ENCODE measurements at regions not wholly inside any gene's neighbourhood (a gene's known extent, or its start where the extent isn't known, plus 50 kb on each side); places are given as distances from the start of the nearest gene placed in this dataset.
A peak's percentile ranks its signal among the peaks of the same experiment; 100 is the strongest.

- DNase-seq: no peak
- no peak for ATAC-seq
- Histone ChIP-seq H3K4me3 (no peak overlapping the region), H3K9me3 (no peaks in the 10 kb centered on the region), H3K36me3 (ENCODE audit: insufficient read depth in 1 of 2, low read depth in 1 of 2) (no peaks in the 10 kb centered on the region), H3K4me1 (peaks cover 12% of the 10 kb centered on the region), H3K27ac (no peak overlapping the region), H3K27me3 (ENCODE audit: insufficient read depth in 3 of 3, low read length in 2 of 3) (no peaks in the 10 kb centered on the region)
- intact Hi-C loops (cut with DNase I): no loop called here
- WGBS, 3 donors: 35 to 93% (median 86%) methylated on average over 2 of the region's 2 CpGs
- TF ChIP-seq CTCF (IDR thresholded peaks at IDR 0.05): no peak
Measured at GRCh38 chr2:41886145-41886664, 161.6 kb upstream of the PKDCC start.

- no peak overlapping the region for H3K27ac ChIP-seq
- peaks cover 12% of the 10 kb centered on the region for H3K4me1 ChIP-seq
- no peak overlapping the region for H3K4me3 ChIP-seq
- no peaks in the 10 kb centered on the region for H3K27me3 ChIP-seq (ENCODE audit: insufficient read depth in 3 of 3, low read length in 2 of 3)
- 15 to 38% (median 21%) methylated on average over 2 of the region's 2 CpGs for WGBS, 3 donors
- no peaks in the 10 kb centered on the region for H3K36me3 ChIP-seq (ENCODE audit: insufficient read depth in 1 of 2, low read depth in 1 of 2)
- intact Hi-C loops (cut with DNase I): no loop called here
- no peak for TF ChIP-seq CTCF (IDR thresholded peaks at IDR 0.05)
- H3K9me3 ChIP-seq: no peaks in the 10 kb centered on the region
- peak in 1 of 4 donors; percentile 43 for ATAC-seq
- DNase-seq: no peak
Measured at GRCh38 chr2:41886757-41887156, 161.1 kb upstream of the PKDCC start.

GRCh38 chr2:41890341-41890740 is 157.5 kb upstream of the PKDCC start:
- Histone ChIP-seq H3K27me3 (ENCODE audit: insufficient read depth in 3 of 3, low read length in 2 of 3) (no peaks in the 10 kb centered on the region), H3K27ac (no peak overlapping the region), H3K4me1 (peaks cover 12% of the 10 kb centered on the region), H3K9me3 (no peaks in the 10 kb centered on the region), H3K36me3 (ENCODE audit: insufficient read depth in 1 of 2, low read depth in 1 of 2) (no peaks in the 10 kb centered on the region), H3K4me3 (no peak overlapping the region)
- intact Hi-C loops (cut with DNase I): no loop called here
- DNase-seq (no peak), ATAC-seq (no peak)
- TF ChIP-seq CTCF (IDR thresholded peaks at IDR 0.05): no peak
- 90 to 96% (median 91%) methylated on average over 3 of the region's 3 CpGs for whole genome bisulfite sequencing, 3 donors

GRCh38 chr2:41892476-41892875 is 155.3 kb upstream of the PKDCC start:
- DNase-seq (no peak), ATAC-seq (no peak)
- WGBS, 3 donors: 57 to 70% (median 66%) methylated on average over 4 of the region's 4 CpGs
- no peak for TF ChIP-seq CTCF (IDR thresholded peaks at IDR 0.05)
- no peak overlapping the region for H3K4me3 ChIP-seq
- no peaks in the 10 kb centered on the region for H3K9me3 ChIP-seq
- no peaks in the 10 kb centered on the region for H3K27me3 ChIP-seq (ENCODE audit: insufficient read depth in 3 of 3, low read length in 2 of 3)
- no peaks in the 10 kb centered on the region for H3K36me3 ChIP-seq (ENCODE audit: insufficient read depth in 1 of 2, low read depth in 1 of 2)
- H3K4me1 ChIP-seq: no peaks in the 10 kb centered on the region
- no peak overlapping the region for H3K27ac ChIP-seq
- intact Hi-C loops (cut with DNase I): no loop called here
